ENCODE measurements at regions not wholly inside any gene's neighbourhood (a gene's known extent, or its start where the extent isn't known, plus 50 kb on each side); places are given as distances from the start of the nearest gene placed in this dataset.

DNA sequence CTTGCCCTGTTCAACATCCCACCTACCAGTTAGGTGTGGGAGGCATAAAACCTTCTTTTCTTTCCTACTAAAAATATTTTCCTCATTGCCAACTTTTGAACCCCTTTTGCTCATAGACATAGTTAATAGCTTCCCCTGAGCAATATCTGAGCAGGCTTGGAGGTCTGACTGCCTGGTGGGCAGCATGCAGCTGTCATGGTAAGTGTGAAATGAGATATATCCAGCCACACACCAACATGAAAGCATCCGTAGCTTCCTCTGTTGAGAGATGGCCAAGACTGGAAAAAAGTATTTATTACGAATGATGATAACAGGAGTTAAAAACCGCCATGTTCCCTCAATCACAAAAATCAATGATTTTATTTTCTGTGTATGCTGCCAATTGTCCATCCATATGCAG is 190.1 kb downstream of the TMEM38B start:
- 8 to 10% methylated on average over 3 of the region's 3 CpGs for WGBS, 2 experiments (ENCODE audit: low coverage in 1 of 2, low lambda C conversion rate in 2 of 2, missing lambda C conversion rate in 2 of 2)
- in situ Hi-C loops (cut with MboI), result no loop called here
- H3K36me3 ChIP-seq (ENCODE audit: low read depth), result no peaks in the 10 kb centered on the region
- H3K4me2 ChIP-seq (ENCODE audit: unreplicated experiment), result no peak overlapping the region
- no peak for DNase-seq
- no peaks in the 10 kb centered on the region for H3K9me2 ChIP-seq (ENCODE audit: insufficient read depth)
- no peaks in the 10 kb centered on the region for H3F3A ChIP-seq (ENCODE audit: insufficient read depth)
- no peaks in the 10 kb centered on the region for H3K9me3 ChIP-seq (ENCODE audit: low read depth)
- no peaks in the 10 kb centered on the region for H4K20me1 ChIP-seq (ENCODE audit: insufficient read depth)
- H3K9ac ChIP-seq, result no peak overlapping the region
- TF ChIP-seq EZH2phosphoT487 (IDR thresholded peaks at IDR 0.05; ENCODE audit: insufficient read depth, low read depth), result no peak
- no peak for TF ChIP-seq EZH2 (IDR thresholded peaks at IDR 0.05; ENCODE audit: insufficient read depth, poor library complexity, severe bottlenecking)
- H3K27ac ChIP-seq, result no peak overlapping the region
- H3K4me3 ChIP-seq, result no peak overlapping the region
- H2AFZ ChIP-seq, result no peak overlapping the region
- H3K4me1 ChIP-seq (ENCODE audit: insufficient read depth), result no peaks in the 10 kb centered on the region
- no peaks in the 10 kb centered on the region for H3K27me3 ChIP-seq (replicated peaks; ENCODE audit: insufficient read depth)
- H3K79me2 ChIP-seq (ENCODE audit: insufficient read depth), result no peaks in the 10 kb centered on the region

DNA sequence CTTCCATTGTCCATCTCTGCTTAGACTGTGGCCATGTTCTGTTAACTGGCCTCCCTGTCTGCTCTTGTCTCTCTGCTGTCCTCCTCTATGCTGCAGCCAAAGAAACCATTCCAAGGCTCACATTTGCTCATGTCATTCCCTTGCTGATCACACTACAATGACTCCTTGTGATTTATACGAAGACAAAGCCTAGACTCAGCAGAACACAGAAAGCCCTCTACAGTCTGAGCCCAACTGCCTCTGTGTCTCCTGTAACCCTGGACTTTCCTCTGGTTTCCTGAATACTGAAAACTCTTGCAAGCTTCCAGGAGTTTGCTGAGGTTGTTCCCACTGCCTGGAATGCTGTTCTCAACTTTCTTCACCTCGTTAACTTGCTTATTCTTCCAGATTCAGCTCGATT is 191.8 kb downstream of the TMEM38B start:
- in situ Hi-C loops (cut with MboI), result no loop called here
- Histone ChIP-seq H3K79me2 (ENCODE audit: insufficient read depth) (no peaks in the 10 kb centered on the region), H2AFZ (no peak overlapping the region), H3K27ac (no peak overlapping the region), H3K9me2 (ENCODE audit: insufficient read depth) (no peaks in the 10 kb centered on the region), H3K27me3 (replicated peaks; ENCODE audit: insufficient read depth) (no peaks in the 10 kb centered on the region), H3K9me3 (ENCODE audit: low read depth) (no peaks in the 10 kb centered on the region), H3K9ac (no peak overlapping the region), H3K36me3 (ENCODE audit: low read depth) (no peaks in the 10 kb centered on the region), H3K4me1 (ENCODE audit: insufficient read depth) (no peaks in the 10 kb centered on the region), H3K4me3 (no peak overlapping the region), H4K20me1 (ENCODE audit: insufficient read depth) (no peaks in the 10 kb centered on the region), H3F3A (ENCODE audit: insufficient read depth) (no peaks in the 10 kb centered on the region), H3K4me2 (ENCODE audit: unreplicated experiment) (no peak overlapping the region)
- DNase-seq, result no peak
- 1 to 7% methylated on average over 3 of the region's 3 CpGs for WGBS, 2 experiments (ENCODE audit: low coverage in 1 of 2, low lambda C conversion rate in 2 of 2, missing lambda C conversion rate in 2 of 2)
- no peak for TF ChIP-seq EZH2phosphoT487 (IDR thresholded peaks at IDR 0.05; ENCODE audit: insufficient read depth, low read depth)
- TF ChIP-seq EZH2 (IDR thresholded peaks at IDR 0.05; ENCODE audit: insufficient read depth, poor library complexity, severe bottlenecking), result no peak

DNA sequence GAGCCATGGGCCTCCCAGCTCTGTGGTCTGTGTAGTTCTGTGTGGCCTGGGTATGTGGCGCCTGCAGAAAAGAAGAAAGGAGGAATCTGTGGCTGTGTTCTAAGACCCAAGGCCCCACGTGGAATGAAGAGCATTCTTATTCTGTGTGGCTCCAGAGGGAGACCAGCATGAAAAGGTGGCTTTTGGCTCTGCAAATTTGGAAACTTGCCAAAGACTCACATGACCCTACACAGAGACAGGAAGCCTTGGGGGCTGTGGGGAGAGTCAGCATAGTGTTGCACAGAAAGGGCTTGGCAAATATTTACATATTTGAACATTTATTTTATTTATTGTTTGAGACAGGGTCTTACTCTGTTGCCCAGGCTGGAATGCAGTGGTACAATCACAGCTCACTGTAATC is 193.3 kb downstream of the TMEM38B start:
- Histone ChIP-seq H3K9ac (no peak overlapping the region), H3K4me2 (ENCODE audit: unreplicated experiment) (no peak overlapping the region)

DNA sequence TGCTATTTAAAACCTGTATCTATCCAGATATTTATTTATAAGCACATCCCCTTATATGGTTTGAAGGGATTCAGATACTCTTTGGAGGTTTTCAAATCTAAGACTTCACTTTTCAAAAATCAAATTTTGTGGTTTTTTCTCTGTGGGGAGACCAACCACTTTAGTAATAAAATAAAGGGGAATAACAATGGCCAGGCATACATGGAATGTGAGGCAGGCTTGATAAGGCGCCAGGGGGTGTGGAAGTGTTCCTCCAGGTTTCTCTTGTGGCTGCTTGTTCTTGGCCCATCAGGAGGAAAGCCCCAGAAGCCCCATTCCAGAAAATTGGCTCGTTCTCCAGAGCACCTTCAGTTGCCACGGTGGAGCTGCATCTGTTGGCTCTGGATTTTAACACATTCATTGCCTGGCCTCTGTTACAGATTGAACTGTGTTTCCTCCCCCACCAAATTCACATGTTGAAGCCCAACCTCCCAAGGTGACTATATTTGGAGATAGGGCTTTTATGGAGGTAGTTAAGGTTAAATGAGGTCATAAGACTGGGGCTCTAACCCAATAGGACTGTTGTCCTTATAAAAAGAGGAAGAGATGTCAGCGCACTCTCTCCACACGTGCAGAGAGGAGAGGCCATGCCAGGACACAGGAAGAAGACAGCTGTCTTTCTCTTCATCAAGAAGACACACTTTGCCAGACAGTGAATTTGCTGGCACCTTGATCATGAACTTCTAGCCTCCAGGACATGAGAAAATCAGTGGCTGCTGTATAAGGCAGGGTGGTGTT is 195.9 kb downstream of the TMEM38B start:
- TF ChIP-seq EZH2 (IDR thresholded peaks at IDR 0.05; ENCODE audit: insufficient read depth, poor library complexity, severe bottlenecking) (no peak), EZH2phosphoT487 (IDR thresholded peaks at IDR 0.05; ENCODE audit: insufficient read depth, low read depth) (no peak)
- no peaks in the 10 kb centered on the region for H3K79me2 ChIP-seq (ENCODE audit: insufficient read depth)
- WGBS, 2 experiments (ENCODE audit: low coverage in 1 of 2, low lambda C conversion rate in 2 of 2, missing lambda C conversion rate in 2 of 2), result 8 to 13% methylated on average over 5 of the region's 5 CpGs
- H3K9ac ChIP-seq, result no peak overlapping the region
- no peaks in the 10 kb centered on the region for H3K9me3 ChIP-seq (ENCODE audit: low read depth)
- H3K36me3 ChIP-seq (ENCODE audit: low read depth), result no peaks in the 10 kb centered on the region
- H3K27me3 ChIP-seq (replicated peaks; ENCODE audit: insufficient read depth), result no peaks in the 10 kb centered on the region
- H2AFZ ChIP-seq, result no peak overlapping the region
- no peaks in the 10 kb centered on the region for H3F3A ChIP-seq (ENCODE audit: insufficient read depth)
- no peak overlapping the region for H3K4me2 ChIP-seq (ENCODE audit: unreplicated experiment)
- no peaks in the 10 kb centered on the region for H4K20me1 ChIP-seq (ENCODE audit: insufficient read depth)
- no peaks in the 10 kb centered on the region for H3K4me1 ChIP-seq (ENCODE audit: insufficient read depth)
- no peaks in the 10 kb centered on the region for H3K9me2 ChIP-seq (ENCODE audit: insufficient read depth)
- no peak overlapping the region for H3K27ac ChIP-seq
- no peak overlapping the region for H3K4me3 ChIP-seq
- in situ Hi-C loops (cut with MboI), result no loop called here
- DNase-seq, result no peak

More for the DNA sequence above, 193.3 kb downstream of the TMEM38B start:
- WGBS, 2 experiments (ENCODE audit: low coverage in 1 of 2, low lambda C conversion rate in 2 of 2, missing lambda C conversion rate in 2 of 2), result 19 to 31% methylated on average over 2 of the region's 2 CpGs
- H2AFZ ChIP-seq, result no peak overlapping the region
- in situ Hi-C loops (cut with MboI), result no loop called here
- no peaks in the 10 kb centered on the region for H3K9me2 ChIP-seq (ENCODE audit: insufficient read depth)
- H4K20me1 ChIP-seq (ENCODE audit: insufficient read depth), result no peaks in the 10 kb centered on the region
- TF ChIP-seq EZH2 (IDR thresholded peaks at IDR 0.05; ENCODE audit: insufficient read depth, poor library complexity, severe bottlenecking), result no peak
- TF ChIP-seq EZH2phosphoT487 (IDR thresholded peaks at IDR 0.05; ENCODE audit: insufficient read depth, low read depth), result no peak
- H3K27ac ChIP-seq, result no peak overlapping the region
- H3K4me1 ChIP-seq (ENCODE audit: insufficient read depth), result no peaks in the 10 kb centered on the region
- H3K79me2 ChIP-seq (ENCODE audit: insufficient read depth), result no peaks in the 10 kb centered on the region
- DNase-seq, result no peak
- H3K4me3 ChIP-seq, result no peak overlapping the region
- no peaks in the 10 kb centered on the region for H3K27me3 ChIP-seq (replicated peaks; ENCODE audit: insufficient read depth)
- H3F3A ChIP-seq (ENCODE audit: insufficient read depth), result no peaks in the 10 kb centered on the region
- no peaks in the 10 kb centered on the region for H3K36me3 ChIP-seq (ENCODE audit: low read depth)
- no peaks in the 10 kb centered on the region for H3K9me3 ChIP-seq (ENCODE audit: low read depth)
